Breast epithelium (tissue), 4 donors: ENCODE measurements at regions not wholly inside any gene's neighbourhood (a gene's known extent, or its start where the extent isn't known, plus 50 kb on each side); places are given as distances from the start of the nearest gene placed in this dataset.

Experiments
- DNase-seq, 2 donors: peaks; one replicate each; pipeline ENCODE4 v3.0.0-alpha.2; 2019; ENCODE audit warnings: low spot score in 2 of 2
- H3K27ac ChIP-seq, 2 donors: fragments of 200-600 bp; sonication (generic) in 1 of 2; one replicate each; pipeline ENCODE4 v1.5.1; 2016 to 2019; ENCODE audit warnings: mild to moderate bottlenecking in 1 of 2
- H3K27me3 ChIP-seq, 2 donors: fragments of 200-600 bp; sonication (generic) in 1 of 2; one replicate each; pipeline versions ENCODE4 v1.5.1 to v1.6.0; 2017 to 2019; ENCODE audit warnings: control low read depth in 1 of 2, mild to moderate bottlenecking in 1 of 2
- H3K36me3 ChIP-seq: fragments of 200-600 bp; one replicate; pipeline ENCODE4 v1.5.1; 2019
- H3K4me1 ChIP-seq, 2 donors: fragments of 200-600 bp; sonication (generic); one replicate each; pipeline ENCODE4 v1.5.1; 2016 to 2019; ENCODE audit warnings: control low read depth in 1 of 2
- H3K4me3 ChIP-seq, 3 donors: fragments of 200-600 bp; sonication (generic); 1 replicate in 2 of 3; 2 replicates in 1 of 3; pipeline ENCODE4 v1.5.1; 2016 to 2019; ENCODE audit warnings: mild to moderate bottlenecking in 3 of 3, moderate library complexity in 2 of 3
- H3K9me3 ChIP-seq, 2 donors: fragments of 200-600 bp; sonication (generic) in 1 of 2; one replicate each; pipeline ENCODE4 v1.5.1; 2016 to 2019; ENCODE audit warnings: control low read depth in 1 of 2
- CTCF ChIP-seq, 3 donors: fragments of 450-650 bp; IDR thresholded peaks; one replicate each; pipeline ENCODE4 v1.5.1; 2016 to 2017; ENCODE audit warnings: antibody characterized with exemption in 3 of 3, mild to moderate bottlenecking in 3 of 3, moderate library complexity in 3 of 3
- POLR2A ChIP-seq: fragments of 450-650 bp; IDR thresholded peaks from one replicate; pipeline ENCODE4 v1.6.1; 2016; ENCODE audit warnings: antibody characterized with exemption, mild to moderate bottlenecking, moderate library complexity
- POLR2AphosphoS5 ChIP-seq, 3 donors: sonication (generic); formaldehyde crosslinking; IDR thresholded peaks; one replicate each; pipeline ENCODE4 v1.6.1; 2017; ENCODE audit warnings: antibody characterized with exemption in 3 of 3
- intact Hi-C: fragments of 100-400 bp; cut with DNase I; formaldehyde crosslinking; loops from one replicate; pipeline ENCODE4 v1.15.1; 2023; ENCODE audit warnings: low total_unique reads

- Histone ChIP-seq H3K27ac (no peak overlapping the region), H3K36me3 (no peaks in the 10 kb centered on the region), H3K9me3 (no peaks in the 10 kb centered on the region), H3K27me3 (no peaks in the 10 kb centered on the region), H3K4me3 (no peak overlapping the region), H3K4me1 (no peaks in the 10 kb centered on the region)
- TF ChIP-seq POLR2AphosphoS5 (IDR thresholded peaks at IDR 0.05) (no peak), CTCF (IDR thresholded peaks at IDR 0.05) (no peak), POLR2A (no peak)
- intact Hi-C loops: loop anchor here (1.0 kb wide), 1 partner anchor 8 kb away; no protein-coding TSS in a partner anchor
- no peak for DNase-seq
Measured at GRCh38 chr15:46460431-46461094, 825.7 kb downstream of the SQOR start.

- Histone ChIP-seq H3K27ac (no peak overlapping the region), H3K4me1 (no peaks in the 10 kb centered on the region), H3K36me3 (no peaks in the 10 kb centered on the region), H3K9me3 (no peaks in the 10 kb centered on the region), H3K27me3 (no peaks in the 10 kb centered on the region), H3K4me3 (no peak overlapping the region)
- TF ChIP-seq POLR2A (no peak), CTCF (IDR thresholded peaks at IDR 0.05) (no peak), POLR2AphosphoS5 (IDR thresholded peaks at IDR 0.05) (no peak)
- DNase-seq: no peak
- intact Hi-C loops: loop anchor here (1.0 kb wide), 1 partner anchor 9 kb away; no protein-coding TSS in a partner anchor
Measured at GRCh38 chr15:46461416-46461815, 826.6 kb downstream of the SQOR start.

- Histone ChIP-seq H3K9me3 (no peaks in the 10 kb centered on the region), H3K4me3 (no peak overlapping the region), H3K4me1 (no peaks in the 10 kb centered on the region), H3K27me3 (no peaks in the 10 kb centered on the region), H3K27ac (no peak overlapping the region), H3K36me3 (no peaks in the 10 kb centered on the region)
- DNase-seq: no peak
- TF ChIP-seq POLR2AphosphoS5 (IDR thresholded peaks at IDR 0.05) (no peak), POLR2A (no peak), CTCF (IDR thresholded peaks at IDR 0.05) (no peak)
- intact Hi-C loops: no loop called here
Measured at GRCh38 chr15:46467041-46467440, 832.2 kb downstream of the SQOR start.

- Histone ChIP-seq H3K36me3 (no peaks in the 10 kb centered on the region), H3K4me3 (no peak overlapping the region), H3K27me3 (no peaks in the 10 kb centered on the region), H3K27ac (no peak overlapping the region), H3K9me3 (no peaks in the 10 kb centered on the region), H3K4me1 (no peaks in the 10 kb centered on the region)
- intact Hi-C loops: no loop called here
- no peak for DNase-seq
- TF ChIP-seq CTCF (IDR thresholded peaks at IDR 0.05): no peak
- no peak for TF ChIP-seq POLR2AphosphoS5 (IDR thresholded peaks at IDR 0.05)
- TF ChIP-seq POLR2A: no peak
Measured at GRCh38 chr15:46471096-46471495, 836.3 kb downstream of the SQOR start.

GRCh38 chr15:46489276-46489675 is 854.4 kb downstream of the SQOR start:
- Histone ChIP-seq H3K36me3 (no peaks in the 10 kb centered on the region), H3K27me3 (no peaks in the 10 kb centered on the region), H3K4me1 (no peaks in the 10 kb centered on the region), H3K9me3 (peaks cover 0 to 8% of the 10 kb centered on the region in 2 donors), H3K4me3 (no peak overlapping the region), H3K27ac (no peak overlapping the region)
- TF ChIP-seq CTCF (IDR thresholded peaks at IDR 0.05) (no peak), POLR2AphosphoS5 (IDR thresholded peaks at IDR 0.05) (no peak), POLR2A (no peak)
- DNase-seq: no peak
- intact Hi-C loops: no loop called here
